Common myeloid progenitor, CD34-positive (primary cell): ENCODE measurements at regions not wholly inside any gene's neighbourhood (a gene's known extent, or its start where the extent isn't known, plus 50 kb on each side); places are given as distances from the start of the nearest gene placed in this dataset.

ENCODE experiments used
- CTCF ChIA-PET: fragments of 350-600 bp; sonication (Branson Sonifier 250); formaldehyde crosslinking; loops from one replicate; lab custom pipeline; 2021; ENCODE audit warnings: antibody characterized with exemption; lab: Charles Lee
- POLR2A ChIA-PET: fragments of 350-600 bp; sonication (Branson Sonifier 250); formaldehyde crosslinking; loops from one replicate; lab custom pipeline; 2021; ENCODE audit warnings: antibody characterized with exemption; lab: Charles Lee
- DNase-seq, 3 donors: peaks; one replicate each; pipeline versions ENCODE4 v3.0.0 to v3.0.0-alpha.2; 2013
- H3K27ac ChIP-seq, 2 experiments: 1 replicate in 1 of 2; 2 replicates in 1 of 2; pipeline ENCODE4 v1.7.0; 2013; ENCODE audit warnings: inconsistent platforms in 2 of 2, low read length in 2 of 2, mild to moderate bottlenecking in 2 of 2, low read depth in 1 of 2, moderate library complexity in 1 of 2; ENCODE audit not compliant: severe bottlenecking in 2 of 2, insufficient read depth in 1 of 2, poor library complexity in 1 of 2
- H3K27me3 ChIP-seq, 5 experiments: replicated peaks in 2 of 5; 1 replicate in 3 of 5; 2 replicates in 2 of 5; pipeline versions ENCODE4 v1.6.1 to v1.7.0; 2013; ENCODE audit warnings: low read length in 4 of 5, mild to moderate bottlenecking in 2 of 5, moderate library complexity in 2 of 5, inconsistent platforms in 1 of 5; ENCODE audit not compliant: insufficient read depth in 5 of 5, control insufficient read depth in 4 of 5
- H3K36me3 ChIP-seq, 4 experiments: 1 replicate in 2 of 4; 2 replicates in 2 of 4; pipeline versions ENCODE4 v1.6.1 to v1.7.0; 2013; ENCODE audit warnings: low read length in 3 of 4, control low read depth in 1 of 4, mild to moderate bottlenecking in 1 of 4; ENCODE audit not compliant: control insufficient read depth in 4 of 4, insufficient read depth in 4 of 4
- H3K4me1 ChIP-seq, 4 experiments: 1 replicate in 3 of 4; 2 replicates in 1 of 4; pipeline versions ENCODE4 v1.6.1 to v1.7.1; 2013; ENCODE audit warnings: low read length in 3 of 4, mild to moderate bottlenecking in 3 of 4, control low read depth in 1 of 4, inconsistent platforms in 1 of 4, moderate library complexity in 1 of 4; ENCODE audit not compliant: control insufficient read depth in 4 of 4, insufficient read depth in 4 of 4; ENCODE audit errors: control extremely low read depth in 1 of 4
- H3K4me3 ChIP-seq, 7 experiments: 1 replicate in 4 of 7; 2 replicates in 3 of 7; pipeline versions ENCODE4 v1.5.1 to v1.7.0; 2013; ENCODE audit warnings: mild to moderate bottlenecking in 7 of 7, low read length in 6 of 7, moderate library complexity in 6 of 7, inconsistent platforms in 2 of 7, low read depth in 2 of 7, control low read depth in 1 of 7; ENCODE audit not compliant: insufficient read depth in 4 of 7, control insufficient read depth in 1 of 7; ENCODE audit errors: extremely low read depth in 1 of 7
- H3K9me3 ChIP-seq, 5 experiments: 1 replicate in 4 of 5; 2 replicates in 1 of 5; pipeline versions ENCODE4 v1.6.1 to v1.7.1; 2013; ENCODE audit warnings: low read length in 4 of 5, mild to moderate bottlenecking in 2 of 5, inconsistent platforms in 1 of 5, low read depth in 1 of 5, moderate library complexity in 1 of 5; ENCODE audit not compliant: control insufficient read depth in 4 of 5, insufficient read depth in 2 of 5; ENCODE audit errors: control extremely low read depth in 1 of 5
- WGBS: methylation state at CpG from one replicate; pipeline ENCODE4 v1.1.5; 2013; ENCODE audit not compliant: insufficient coverage; 5-methylcytosine and 5-hydroxymethylcytosine counted together

GRCh38 chr1:67977756-67978155, 72.7 kb downstream of the DIRAS3 start:
- no peak overlapping the region for H3K27ac ChIP-seq
- CTCF ChIA-PET, result interaction anchor here (1.1 kb wide), 1 partner anchor 34 kb away, joined by 3 read pairs; no protein-coding TSS in a partner anchor

GRCh38 chr1:67973051-67973450, 77.4 kb downstream of the DIRAS3 start:
- POLR2A ChIA-PET, result no interaction called here
- no peaks in the 10 kb centered on the region for H3K4me1 ChIP-seq

More at GRCh38 chr1:67977756-67978155, 72.7 kb downstream of the DIRAS3 start:
- POLR2A ChIA-PET, result no interaction called here
- no peak overlapping the region for H3K4me3 ChIP-seq
- DNase-seq, result no peak
- WGBS, result 80% methylated on average over 1 of the region's 3 CpGs
- H3K27me3 ChIP-seq, result no peaks in the 10 kb centered on the region
- H3K9me3 ChIP-seq, result no peaks in the 10 kb centered on the region
- no peaks in the 10 kb centered on the region for H3K36me3 ChIP-seq
- H3K4me1 ChIP-seq, result no peaks in the 10 kb centered on the region

GRCh38 chr1:67970088-67970487, 80.3 kb downstream of the DIRAS3 start:
- H3K27me3 ChIP-seq, result no peaks in the 10 kb centered on the region
- no peaks in the 10 kb centered on the region for H3K4me1 ChIP-seq
- no peak overlapping the region for H3K27ac ChIP-seq
- no peaks in the 10 kb centered on the region for H3K9me3 ChIP-seq
- H3K4me3 ChIP-seq, result no peak overlapping the region
- DNase-seq, result no peak
- H3K36me3 ChIP-seq, result no peaks in the 10 kb centered on the region
- ChIA-PET CTCF (no interaction called here), POLR2A (no interaction called here)
- WGBS, result 100% methylated on average over 1 of the region's 2 CpGs

More at GRCh38 chr1:67973051-67973450, 77.4 kb downstream of the DIRAS3 start:
- Histone ChIP-seq H3K27me3 (no peaks in the 10 kb centered on the region), H3K9me3 (no peaks in the 10 kb centered on the region), H3K27ac (no peak overlapping the region), H3K36me3 (no peaks in the 10 kb centered on the region), H3K4me3 (no peak overlapping the region)
- no peak for DNase-seq
- CTCF ChIA-PET, result no interaction called here

- H3K27ac ChIP-seq, result no peak overlapping the region
- H3K9me3 ChIP-seq, result peaks cover 0 to 1% (median 0%) of the 10 kb centered on the region in 5 experiments
- H3K36me3 ChIP-seq, result no peaks in the 10 kb centered on the region
- ChIA-PET POLR2A (no interaction called here), CTCF (no interaction called here)
- no peak overlapping the region for H3K4me3 ChIP-seq
- WGBS, result 89% methylated on average over 2 of the region's 2 CpGs
- H3K27me3 ChIP-seq, result no peaks in the 10 kb centered on the region
- DNase-seq, result no peak
- no peaks in the 10 kb centered on the region for H3K4me1 ChIP-seq
Measured at GRCh38 chr1:67969446-67969845, 81.0 kb downstream of the DIRAS3 start.

- no peak for DNase-seq
- ChIA-PET CTCF (no interaction called here), POLR2A (no interaction called here)
- no peak overlapping the region for H3K27ac ChIP-seq
- H3K9me3 ChIP-seq, result peaks cover 2 to 16% (median 5%) of the 10 kb centered on the region in 5 experiments
- H3K4me1 ChIP-seq, result no peaks in the 10 kb centered on the region
- no peak overlapping the region for H3K4me3 ChIP-seq
- H3K36me3 ChIP-seq, result no peaks in the 10 kb centered on the region
- no peaks in the 10 kb centered on the region for H3K27me3 ChIP-seq
Measured at GRCh38 chr1:67966666-67967009, 83.8 kb downstream of the DIRAS3 start.

- no peak overlapping the region for H3K4me3 ChIP-seq
- CTCF ChIA-PET, result no interaction called here
- WGBS, result no CpG with 5 or more reads among the region's 2 CpGs
- no peaks in the 10 kb centered on the region for H3K27me3 ChIP-seq
- no peak for DNase-seq
- peaks cover 2 to 16% (median 5%) of the 10 kb centered on the region in 5 experiments for H3K9me3 ChIP-seq
- POLR2A ChIA-PET, result no interaction called here
- H3K4me1 ChIP-seq, result no peaks in the 10 kb centered on the region
- no peaks in the 10 kb centered on the region for H3K36me3 ChIP-seq
- H3K27ac ChIP-seq, result no peak overlapping the region
Measured at GRCh38 chr1:67965995-67966665, 84.3 kb downstream of the DIRAS3 start.

GRCh38 chr1:67963263-67963662, 87.2 kb downstream of the DIRAS3 start:
- Histone ChIP-seq H3K27me3 (no peaks in the 10 kb centered on the region), H3K9me3 (peaks cover 2 to 16% (median 5%) of the 10 kb centered on the region in 5 experiments), H3K4me3 (no peak overlapping the region), H3K36me3 (no peaks in the 10 kb centered on the region), H3K27ac (no peak overlapping the region), H3K4me1 (no peaks in the 10 kb centered on the region)
- CTCF ChIA-PET, result no interaction called here
- POLR2A ChIA-PET, result no interaction called here
- DNase-seq, result no peak
